ENCODE measurements at regions not wholly inside any gene's neighbourhood (a gene's known extent, or its start where the extent isn't known, plus 50 kb on each side); places are given as distances from the start of the nearest gene placed in this dataset.

DNA sequence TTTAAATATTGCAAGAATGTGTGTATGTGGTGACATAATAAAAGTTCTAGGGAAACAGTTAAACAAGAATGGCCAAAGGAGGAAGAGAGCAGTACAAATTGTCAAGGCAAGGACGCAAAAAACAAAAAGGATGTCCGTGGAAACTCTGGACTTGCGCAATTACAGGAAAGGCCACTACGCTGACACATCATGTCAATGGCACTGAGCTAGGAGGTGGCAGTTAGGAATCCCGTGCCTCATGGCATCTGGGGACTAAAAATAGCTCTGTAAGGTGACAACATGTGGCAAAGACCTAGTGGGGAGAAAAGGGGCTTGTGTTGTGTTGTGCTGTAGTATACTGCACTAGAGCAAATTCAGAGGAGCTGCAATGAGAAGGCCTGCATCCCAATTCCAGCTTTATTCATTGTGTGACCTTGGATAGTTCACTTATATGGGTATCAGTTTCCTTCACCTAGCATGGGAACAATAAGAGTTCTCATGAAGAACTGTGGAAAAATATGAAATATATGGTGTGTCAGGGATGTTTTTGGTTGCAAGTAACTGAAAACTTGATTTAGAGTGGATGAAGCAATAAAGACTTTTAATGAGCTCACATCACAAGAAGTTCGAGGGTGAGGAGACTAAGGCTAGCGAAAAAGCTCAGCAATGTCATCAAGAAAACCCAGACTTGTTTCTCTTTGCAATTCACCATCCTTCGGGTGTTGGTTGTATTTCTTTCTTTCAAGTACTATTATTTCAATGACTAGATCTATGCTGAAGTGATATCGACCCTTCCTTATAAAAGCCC, 124.1 kb upstream of the STC2 start:
- H2BK5ac ChIP-seq (ENCODE audit: low read depth, low read length) = no peak overlapping the region
- no peak overlapping the region for H4K91ac ChIP-seq (replicated peaks; ENCODE audit: insufficient read length, low read length)
- H2AK5ac ChIP-seq (ENCODE audit: low read depth, low read length) = no peak overlapping the region; the same call in 1 of the 2 replicates
- no peak overlapping the region for H4K5ac ChIP-seq (ENCODE audit: insufficient read length, low read depth, low read length)
- H4K8ac ChIP-seq (ENCODE audit: extremely low read depth, insufficient read depth, low read length) = no peak overlapping the region
- no peaks in the 10 kb centered on the region for H4K20me1 ChIP-seq (replicated peaks in 1 of 2; ENCODE audit: control insufficient read depth in 1 of 2, insufficient read depth in 2 of 2, low read length in 2 of 2)
- H3K18ac ChIP-seq (ENCODE audit: extremely low read depth, low read length) = no peak overlapping the region
- H3K4me3 ChIP-seq (ENCODE audit: extremely low read depth in 1 of 4, insufficient read depth in 2 of 4, low read depth in 3 of 4, low read length in 4 of 4) = no peak overlapping the region
- ChIA-PET POLR2A (ENCODE audit: partially characterized antibody) (interaction anchor here (0.7 to 1.2 kb wide), 3 partner anchors 121 to 131 kb away, joined by 3 read pairs; partner anchors contain the start of gene STC2), CTCF (ENCODE audit: partially characterized antibody) (interaction anchor here (0.6 to 4.0 kb wide), 22 partner anchors 9 to 150 kb away, joined by 3 to 31 read pairs (median 5); no protein-coding TSS in a partner anchor)
- no peaks in the 10 kb centered on the region for H3K36me3 ChIP-seq (ENCODE audit: control insufficient read depth in 2 of 4, insufficient read depth in 4 of 4, low read length in 3 of 4)
- no peak overlapping the region for H3K27ac ChIP-seq (ENCODE audit: low read depth, low read length)
- no peak overlapping the region for H3K14ac ChIP-seq (ENCODE audit: insufficient read length)
- TF ChIP-seq CEBPB (IDR thresholded peaks at IDR 0.05; ENCODE audit: low read depth, low read length) (peak; percentile 60; the same call in 1 of the 2 replicates), JUND (IDR thresholded peaks at IDR 0.05; ENCODE audit: low read length) (no peak)
- H3K23ac ChIP-seq (ENCODE audit: insufficient read length) = no peak overlapping the region
- WGBS, 2 experiments (ENCODE audit: extremely low coverage in 1 of 2, insufficient coverage in 1 of 2, insufficient read length in 1 of 2, insufficient replicate concordance in 2 of 2, low coverage in 1 of 2, low lambda C conversion rate in 2 of 2, missing lambda C conversion rate in 1 of 2) = 91% methylated on average over 9 of the region's 9 CpGs; no CpG with 5 or more reads in 1 of the 2 experiments
- no peaks in the 10 kb centered on the region for H3K79me1 ChIP-seq (ENCODE audit: low read depth, low read length)
- H3K27me3 ChIP-seq (replicated peaks in 1 of 4; ENCODE audit: control insufficient read depth in 3 of 4, extremely low read depth in 1 of 4, insufficient read depth in 3 of 4, low read length in 3 of 4) = no peaks in the 10 kb centered on the region
- H2BK12ac ChIP-seq (ENCODE audit: low read depth, low read length) = no peak overlapping the region
- DNase-seq (ENCODE audit: low read depth in 1 of 2, low spot score in 2 of 2) (no peak), FAIRE-seq (no peak)
- H2BK20ac ChIP-seq (ENCODE audit: low read length) = no peak overlapping the region
- no peak overlapping the region for H3K4me2 ChIP-seq (ENCODE audit: insufficient read depth in 1 of 2, low read depth in 2 of 2, low read length in 2 of 2)
- 0 out of 2 replicates have a peak overlapping the region, but pooled peaks have one; percentile 32 for H2BK15ac ChIP-seq (ENCODE audit: low read length)
- H3K4me1 ChIP-seq (replicated peaks in 1 of 4; ENCODE audit: control insufficient read depth in 3 of 4, insufficient read depth in 4 of 4, low read length in 3 of 4) = no peaks in the 10 kb centered on the region
- H3K23me2 ChIP-seq (ENCODE audit: low read depth, low read length) = no peaks in the 10 kb centered on the region
- H3K9me3 ChIP-seq (ENCODE audit: insufficient read depth in 2 of 2, low read depth in 1 of 2, low read length in 1 of 2) = peaks cover 0 to 4% of the 10 kb centered on the region in 2 experiments; a peak in 1 of 4 replicates
- no peak overlapping the region for H3K4ac ChIP-seq (replicated peaks; ENCODE audit: insufficient read length, low read depth, low read length)
- H2BK120ac ChIP-seq (replicated peaks; ENCODE audit: low read depth, low read length) = no peak overlapping the region
- no peak overlapping the region for H3K9ac ChIP-seq (replicated peaks in 1 of 4; ENCODE audit: extremely low read depth in 1 of 4, low read depth in 3 of 4, low read length in 3 of 4)
- no peaks in the 10 kb centered on the region for H3K79me2 ChIP-seq (ENCODE audit: control insufficient read depth in 1 of 2, insufficient read depth in 2 of 2, low read length in 2 of 2)
- H3K56ac ChIP-seq (replicated peaks; ENCODE audit: insufficient read length, low read depth, low read length) = no peak overlapping the region
- H2AFZ ChIP-seq (ENCODE audit: low read length) = no peak overlapping the region

Data from H1 (cell line).